IMR-90 (cell line): ENCODE measurements at regions not wholly inside any gene's neighbourhood (a gene's known extent, or its start where the extent isn't known, plus 50 kb on each side); places are given as distances from the start of the nearest gene placed in this dataset.
A peak's percentile ranks its signal among the peaks of the same experiment; 100 is the strongest.

Experiments used
- ATAC-seq: fragments of 200-7000 bp; cut with Tn5 transposase; 2 replicates; pipeline ENCODE4 v1.9.1; 2020; ENCODE audit warnings: low read depth, mild to moderate bottlenecking, moderate library complexity
- BruUV-seq: library from RNA; stranded (reverse); fragments of 400-500 nt; replicated peaks from 2 replicates; lab custom pipeline; 2021; lab: Mats Ljungman, UMichigan
- CTCF ChIA-PET: fragments of 300-600 bp; formaldehyde crosslinking; extraction: SDS; loops from one replicate; lab custom pipeline; 2021; ENCODE audit warnings: antibody characterized with exemption; lab: Yijun Ruan, JAX
- POLR2A ChIA-PET: fragments of 300-600 bp; sonication (Branson Sonifier 250); formaldehyde crosslinking; loops from one replicate; lab custom pipeline; 2022; ENCODE audit warnings: antibody characterized with exemption; ENCODE audit not compliant: unreplicated experiment; lab: Charles Lee
- DNase-seq: peaks from one replicate; pipeline ENCODE4 v3.0.0; 2013
- H2AFZ ChIP-seq: replicated peaks from 2 replicates; pipeline ENCODE3; 2013; ENCODE audit warnings: low read length, mild to moderate bottlenecking; ENCODE audit not compliant: poor library complexity
- H2AK5ac ChIP-seq: 2 replicates; pipeline ENCODE4 v1.6.1; 2013; ENCODE audit warnings: low read depth, low read length, inconsistent platforms
- H2AK9ac ChIP-seq: replicated peaks from 2 replicates; pipeline ENCODE3; 2013; ENCODE audit warnings: mild to moderate bottlenecking, low read depth, low read length, moderate library complexity; ENCODE audit not compliant: poor library complexity
- H2BK120ac ChIP-seq: 2 replicates; pipeline ENCODE4 v1.6.1; 2013; ENCODE audit warnings: low read depth, low read length, inconsistent platforms
- H2BK15ac ChIP-seq: 3 replicates; pipeline ENCODE4 v1.6.1; 2013; ENCODE audit warnings: low read depth, low read length, inconsistent platforms
- H2BK20ac ChIP-seq: 2 replicates; pipeline ENCODE4 v1.6.1; 2013; ENCODE audit warnings: low read depth, mild to moderate bottlenecking, inconsistent platforms, low read length, moderate library complexity
- H2BK5ac ChIP-seq: 2 replicates; pipeline ENCODE4 v1.6.1; 2013; ENCODE audit warnings: mild to moderate bottlenecking, low read depth, low read length, inconsistent platforms; ENCODE audit not compliant: poor library complexity, severe bottlenecking
- H3K14ac ChIP-seq: replicated peaks from 2 replicates; pipeline ENCODE4 v1.6.1; 2013; ENCODE audit warnings: low read depth, low read length, inconsistent platforms
- H3K18ac ChIP-seq: 2 replicates; pipeline ENCODE4 v1.6.1; 2013; ENCODE audit warnings: low read depth, low read length, control low read depth
- H3K23ac ChIP-seq: 2 replicates; pipeline ENCODE4 v1.6.1; 2013; ENCODE audit warnings: low read depth, low read length, inconsistent platforms
- H3K27ac ChIP-seq: 2 replicates; pipeline ENCODE4 v1.5.1; 2013; ENCODE audit warnings: mild to moderate bottlenecking, control low read depth, low read length; ENCODE audit not compliant: insufficient read depth
- H3K27me3 ChIP-seq: 2 replicates; pipeline ENCODE4 v1.6.1; 2013; ENCODE audit warnings: low read length; ENCODE audit not compliant: control insufficient read depth, insufficient read depth
- H3K36me3 ChIP-seq: 2 replicates; pipeline ENCODE4 v1.6.1; 2013; ENCODE audit warnings: low read length, mixed read lengths; ENCODE audit not compliant: control insufficient read depth, insufficient read depth
- H3K4ac ChIP-seq: 2 replicates; pipeline ENCODE4 v1.6.1; 2013; ENCODE audit warnings: low read depth, low read length, inconsistent platforms
- H3K4me1 ChIP-seq: 2 replicates; pipeline ENCODE4 v1.6.1; 2013; ENCODE audit warnings: low read length, mixed read lengths; ENCODE audit not compliant: control insufficient read depth, insufficient read depth
- H3K4me2 ChIP-seq: 2 replicates; pipeline ENCODE4 v1.6.1; 2013; ENCODE audit warnings: low read depth, mild to moderate bottlenecking, control low read depth, low read length, moderate library complexity
- H3K4me3 ChIP-seq: 2 replicates; pipeline ENCODE4 v1.5.1; 2013; ENCODE audit warnings: low read depth, mild to moderate bottlenecking, control low read depth, low read length, moderate library complexity; ENCODE audit not compliant: insufficient read depth
- H3K56ac ChIP-seq: 2 replicates; pipeline ENCODE4 v1.6.1; 2013; ENCODE audit warnings: low read length, inconsistent platforms; ENCODE audit not compliant: insufficient read depth; ENCODE audit errors: extremely low read depth
- H3K79me1 ChIP-seq, 2 experiments: 2 replicates each; pipeline ENCODE4 v1.6.1; 2013; ENCODE audit warnings: low read length in 2 of 2, inconsistent platforms in 1 of 2, low read depth in 1 of 2
- H3K9ac ChIP-seq: 2 replicates; pipeline ENCODE4 v1.6.1; 2013; ENCODE audit warnings: low read depth, low read length, control low read depth
- H3K9me1 ChIP-seq: 2 replicates; pipeline ENCODE4 v1.6.1; 2013; ENCODE audit warnings: low read length, inconsistent platforms; ENCODE audit not compliant: insufficient read depth
- H3K9me3 ChIP-seq: 2 replicates; pipeline ENCODE4 v1.6.1; 2013; ENCODE audit warnings: low read length; ENCODE audit not compliant: control insufficient read depth, insufficient read depth
- H4K20me1 ChIP-seq: 2 replicates; pipeline ENCODE4 v1.6.1; 2013; ENCODE audit warnings: low read length, inconsistent platforms; ENCODE audit not compliant: insufficient read depth
- H4K5ac ChIP-seq: 2 replicates; pipeline ENCODE4 v1.6.1; 2013; ENCODE audit warnings: mild to moderate bottlenecking, low read depth, low read length, control low read depth
- H4K8ac ChIP-seq, 2 experiments: 2 replicates each; pipeline ENCODE4 v1.6.1; 2013; ENCODE audit warnings: low read depth in 2 of 2, low read length in 2 of 2, control low read depth in 1 of 2, inconsistent platforms in 1 of 2
- H4K91ac ChIP-seq: 2 replicates; pipeline ENCODE4 v1.6.1; 2013; ENCODE audit warnings: low read depth, low read length, inconsistent platforms; ENCODE audit not compliant: insufficient read depth
- CEBPB ChIP-seq: IDR thresholded peaks from 2 replicates; pipeline ENCODE4 v1.6.1; 2012; ENCODE audit warnings: low read depth, low read length, improper control_type of control experiment
- CHD1 ChIP-seq: IDR thresholded peaks from 2 replicates; pipeline ENCODE4 v1.6.1; 2012; ENCODE audit warnings: low read depth, low read length, improper control_type of control experiment
- FOS ChIP-seq: fragments of 150-350 bp; IDR thresholded peaks from 2 replicates; pipeline ENCODE4 v1.6.1; 2016; ENCODE audit warnings: low read depth, low read length
- MAZ ChIP-seq: IDR thresholded peaks from 2 replicates; pipeline ENCODE4 v1.6.1; 2012; ENCODE audit warnings: low read depth, mild to moderate bottlenecking, low read length, improper control_type of control experiment, moderate library complexity, borderline replicate concordance
- MXI1 ChIP-seq: IDR thresholded peaks from 2 replicates; pipeline ENCODE4 v1.6.1; 2012; ENCODE audit warnings: low read depth, mild to moderate bottlenecking, low read length, moderate library complexity, borderline replicate concordance
- NFE2L2 ChIP-seq: fragments of 150-350 bp; IDR thresholded peaks from 2 replicates; pipeline ENCODE4 v1.6.1; 2016; ENCODE audit warnings: low read depth, mild to moderate bottlenecking, low read length
- POLR2A ChIP-seq: IDR thresholded peaks from 2 replicates; pipeline ENCODE4 v1.6.1; 2012; ENCODE audit warnings: mild to moderate bottlenecking, low read depth, low read length
- RCOR1 ChIP-seq: IDR thresholded peaks from 2 replicates; pipeline ENCODE4 v1.6.1; 2012; ENCODE audit warnings: mild to moderate bottlenecking, low read length, improper control_type of control experiment; ENCODE audit not compliant: insufficient replicate concordance
- WGBS, 2 experiments: methylation state at CpG; one replicate each; pipeline versions ENCODE4 v1.1.5 to v1.1.7; 2013; ENCODE audit warnings: missing lambda C conversion rate in 2 of 2; ENCODE audit not compliant: insufficient read length in 1 of 2; ENCODE audit errors: extremely low coverage in 2 of 2; 5-methylcytosine and 5-hydroxymethylcytosine counted together
- dilution Hi-C: fragments of 300-500 bp; cut with HindIII; formaldehyde crosslinking; loops from one replicate; pipeline ENCODE4 v1.14.3; 2018; ENCODE audit warnings: low sequenced_read_pairs; ENCODE audit not compliant: unreplicated experiment
- in situ Hi-C: fragments of 300-500 bp; cut with MboI; formaldehyde crosslinking; loops from 3 replicates; pipeline ENCODE4 v1.14.3; 2019; ENCODE audit warnings: low sequenced_read_pairs, inconsistent platforms, mixed read lengths
- intact Hi-C: fragments of 100-400 bp; cut with micrococcal nuclease; formaldehyde crosslinking; loops from 2 replicates; pipeline ENCODE4 v1.10.0; 2022
- TF ChIP-seq, protein P1 (sequence below): conservative IDR thresholded peaks from 2 replicates; pipeline ENCODE4 v1.5.1; 2012; ENCODE audit warnings: mild to moderate bottlenecking, low read depth, low read length, improper control_type of control experiment
- TF ChIP-seq, protein P2 (sequence below): fragments of 150-350 bp; IDR thresholded peaks from 2 replicates; pipeline ENCODE4 v1.6.1; 2016; ENCODE audit warnings: low read depth, mild to moderate bottlenecking, low read length, moderate library complexity, borderline replicate concordance

DNA sequence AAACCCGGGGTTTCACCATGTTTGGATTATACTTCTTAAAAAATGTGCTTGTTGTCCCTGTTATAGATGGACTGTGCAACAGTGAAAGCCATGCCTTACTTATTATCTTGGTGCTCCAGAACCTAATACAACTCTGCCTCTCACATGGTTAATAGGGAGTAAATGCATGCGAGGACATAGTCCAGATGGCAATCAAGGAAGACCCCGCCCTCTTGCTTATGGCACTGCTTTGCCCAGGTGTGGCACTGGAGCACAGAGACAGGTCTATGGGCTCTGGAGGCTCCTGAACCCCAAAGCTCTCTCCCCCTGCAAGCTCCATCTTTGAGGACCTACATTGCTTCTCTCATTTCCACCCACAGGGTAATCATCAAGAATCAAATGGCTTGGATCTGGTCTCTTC, 162.1 kb upstream of the NTF3 start:
- Histone ChIP-seq H2AK9ac (no peak overlapping the region), H4K20me1 (no peaks in the 10 kb centered on the region), H3K4me1 (peaks cover 15% of the 10 kb centered on the region), H3K4me2 (no peak overlapping the region), H3K9me3 (no peaks in the 10 kb centered on the region), H2BK20ac (no peak overlapping the region), H3K27me3 (no peaks in the 10 kb centered on the region), H2AK5ac (no peak overlapping the region), H2BK5ac (no peak overlapping the region), H2BK120ac (no peak overlapping the region), H4K91ac (no peak overlapping the region), H3K36me3 (no peaks in the 10 kb centered on the region), H3K18ac (no peak overlapping the region), H3K4me3 (no peak overlapping the region), H4K8ac (no peak overlapping the region), H3K14ac (no peak overlapping the region), H3K23ac (no peak overlapping the region), H3K4ac (no peak overlapping the region; the same call in 1 of the 2 replicates), H2BK15ac (0 out of 3 replicates have a peak overlapping the region, but pooled peaks have one; percentile 2), H3K56ac (no peak overlapping the region), H3K9ac (no peak overlapping the region), H4K5ac (no peak overlapping the region), H2AFZ (no peak overlapping the region), H3K9me1 (peaks cover 15% of the 10 kb centered on the region; the same call in 1 of the 2 replicates), H3K27ac (no peak overlapping the region), H3K79me1 (no peaks in the 10 kb centered on the region)
- dilution Hi-C loops, result no loop called here
- DNase-seq (no peak), ATAC-seq (no peak)
- intact Hi-C loops, result loop anchor here (10.0 kb wide), 1 partner anchor 165 kb away; no protein-coding TSS in a partner anchor
- TF ChIP-seq MXI1 (no peak), RCOR1 (no peak), FOS (no peak), NFE2L2 (no peak), POLR2A (no peak), CHD1 (no peak), MAZ (no peak), CEBPB (no peak)
- TF ChIP-seq, protein P1, sequence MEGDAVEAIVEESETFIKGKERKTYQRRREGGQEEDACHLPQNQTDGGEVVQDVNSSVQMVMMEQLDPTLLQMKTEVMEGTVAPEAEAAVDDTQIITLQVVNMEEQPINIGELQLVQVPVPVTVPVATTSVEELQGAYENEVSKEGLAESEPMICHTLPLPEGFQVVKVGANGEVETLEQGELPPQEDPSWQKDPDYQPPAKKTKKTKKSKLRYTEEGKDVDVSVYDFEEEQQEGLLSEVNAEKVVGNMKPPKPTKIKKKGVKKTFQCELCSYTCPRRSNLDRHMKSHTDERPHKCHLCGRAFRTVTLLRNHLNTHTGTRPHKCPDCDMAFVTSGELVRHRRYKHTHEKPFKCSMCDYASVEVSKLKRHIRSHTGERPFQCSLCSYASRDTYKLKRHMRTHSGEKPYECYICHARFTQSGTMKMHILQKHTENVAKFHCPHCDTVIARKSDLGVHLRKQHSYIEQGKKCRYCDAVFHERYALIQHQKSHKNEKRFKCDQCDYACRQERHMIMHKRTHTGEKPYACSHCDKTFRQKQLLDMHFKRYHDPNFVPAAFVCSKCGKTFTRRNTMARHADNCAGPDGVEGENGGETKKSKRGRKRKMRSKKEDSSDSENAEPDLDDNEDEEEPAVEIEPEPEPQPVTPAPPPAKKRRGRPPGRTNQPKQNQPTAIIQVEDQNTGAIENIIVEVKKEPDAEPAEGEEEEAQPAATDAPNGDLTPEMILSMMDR, result no peak
- TF ChIP-seq, protein P2, sequence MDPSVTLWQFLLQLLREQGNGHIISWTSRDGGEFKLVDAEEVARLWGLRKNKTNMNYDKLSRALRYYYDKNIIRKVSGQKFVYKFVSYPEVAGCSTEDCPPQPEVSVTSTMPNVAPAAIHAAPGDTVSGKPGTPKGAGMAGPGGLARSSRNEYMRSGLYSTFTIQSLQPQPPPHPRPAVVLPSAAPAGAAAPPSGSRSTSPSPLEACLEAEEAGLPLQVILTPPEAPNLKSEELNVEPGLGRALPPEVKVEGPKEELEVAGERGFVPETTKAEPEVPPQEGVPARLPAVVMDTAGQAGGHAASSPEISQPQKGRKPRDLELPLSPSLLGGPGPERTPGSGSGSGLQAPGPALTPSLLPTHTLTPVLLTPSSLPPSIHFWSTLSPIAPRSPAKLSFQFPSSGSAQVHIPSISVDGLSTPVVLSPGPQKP, result no peak
- POLR2A ChIA-PET, result no interaction called here
- BruUV-seq, result no TSS peak
- CTCF ChIA-PET, result no interaction called here
- in situ Hi-C loops, result no loop called here
- no CpG with 5 or more reads among the region's 3 CpGs for WGBS, 2 experiments
